Myocyte (in vitro differentiated cells): ENCODE measurements at regions not wholly inside any gene's neighbourhood (a gene's known extent, or its start where the extent isn't known, plus 50 kb on each side); places are given as distances from the start of the nearest gene placed in this dataset.
"Not testable (repeated sequence)": the region's sequence is repeated elsewhere in the genome, so short reads cannot be mapped to it uniquely, and the experiment has no call there.

Experiments
- DNase-seq: peaks from one replicate; pipeline ENCODE4 v3.0.0-alpha.2; 2012; ENCODE audit warnings: low read depth

- peak; percentile 58 for DNase-seq
Measured at GRCh38 chr12:89838833-89839232, 130.2 kb upstream of the ATP2B1 start.

GRCh38 chr12:89836026-89836425 lies 127.4 kb upstream of the ATP2B1 start:
- no peak for DNase-seq

GRCh38 chr12:89834676-89835075 lies 126.0 kb upstream of the ATP2B1 start:
- DNase-seq, result no peak

GRCh38 chr12:89833337-89834252 lies 125.0 kb upstream of the ATP2B1 start:
- peak; percentile 42 for DNase-seq

- DNase-seq, result peak; percentile 89
Measured at GRCh38 chr12:89832336-89832735, 123.7 kb upstream of the ATP2B1 start.

- no peak for DNase-seq
Measured at GRCh38 chr12:89831310-89832095, 122.9 kb upstream of the ATP2B1 start.

GRCh38 chr12:89829434-89829975 lies 120.9 kb upstream of the ATP2B1 start:
- DNase-seq, result no peak

- DNase-seq, result no peak
Measured at GRCh38 chr12:89828575-89828974, 119.9 kb upstream of the ATP2B1 start.

- DNase-seq, result no peak
Measured at GRCh38 chr12:89827592-89827991, 119.0 kb upstream of the ATP2B1 start.

- DNase-seq, result no peak
Measured at GRCh38 chr12:89826468-89826867, 117.8 kb upstream of the ATP2B1 start.

- DNase-seq, result peak; percentile 40
Measured at GRCh38 chr12:89825591-89826449, 117.2 kb upstream of the ATP2B1 start.

- DNase-seq, result no peak
Measured at GRCh38 chr12:89824822-89825221, 116.2 kb upstream of the ATP2B1 start.

GRCh38 chr12:89822992-89823391 lies 114.4 kb upstream of the ATP2B1 start:
- DNase-seq, result not testable (repeated sequence)

- DNase-seq, result no peak
Measured at GRCh38 chr12:89821896-89822295, 113.3 kb upstream of the ATP2B1 start.

- DNase-seq, result no peak
Measured at GRCh38 chr12:89817501-89818226, 109.0 kb upstream of the ATP2B1 start.

GRCh38 chr12:89815225-89815624 lies 106.6 kb upstream of the ATP2B1 start:
- DNase-seq, result no peak

GRCh38 chr12:89803412-89803811 lies 94.8 kb upstream of the ATP2B1 start:
- DNase-seq, result no peak

- no peak for DNase-seq
Measured at GRCh38 chr12:89801284-89801683, 92.6 kb upstream of the ATP2B1 start.

GRCh38 chr12:89800435-89800834 lies 91.8 kb upstream of the ATP2B1 start:
- DNase-seq, result no peak

GRCh38 chr12:89799316-89799715 lies 90.7 kb upstream of the ATP2B1 start:
- DNase-seq, result no peak
